ENCODE measurements at regions not wholly inside any gene's neighbourhood (a gene's known extent, or its start where the extent isn't known, plus 50 kb on each side); places are given as distances from the start of the nearest gene placed in this dataset.
"Not testable (repeated sequence)": the region's sequence is repeated elsewhere in the genome, so short reads cannot be mapped to it uniquely, and the experiment has no call there.

GRCh38 chr3:177608443-177608842 is 411.2 kb upstream of the TBL1XR1 start:
- DNase-seq = no peak

DNA sequence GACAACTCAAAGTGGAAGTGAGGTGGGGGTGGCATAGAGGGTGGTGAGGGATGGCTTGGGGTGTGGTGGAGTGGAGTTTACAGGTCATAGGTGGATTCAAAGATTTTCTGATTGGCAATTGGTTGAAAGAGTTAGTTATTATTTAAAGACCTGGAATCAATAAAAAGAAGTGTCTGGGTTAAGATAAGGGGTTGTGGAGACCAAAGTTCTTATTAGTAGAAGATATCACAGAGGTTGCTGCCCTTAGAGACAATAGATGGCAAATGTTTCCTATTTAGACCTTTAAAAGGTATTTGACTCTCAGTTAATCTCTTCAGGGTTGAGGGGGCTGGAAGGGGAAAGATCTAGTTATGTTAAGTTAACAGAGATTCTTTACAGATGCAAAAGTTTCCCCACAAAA is 412.3 kb upstream of the TBL1XR1 start:
- no peak for DNase-seq

- no peak for DNase-seq
Measured at GRCh38 chr3:177610262-177610661, 413.0 kb upstream of the TBL1XR1 start.

- no peak for DNase-seq
Measured at GRCh38 chr3:177610686-177611633, 413.7 kb upstream of the TBL1XR1 start.

DNA sequence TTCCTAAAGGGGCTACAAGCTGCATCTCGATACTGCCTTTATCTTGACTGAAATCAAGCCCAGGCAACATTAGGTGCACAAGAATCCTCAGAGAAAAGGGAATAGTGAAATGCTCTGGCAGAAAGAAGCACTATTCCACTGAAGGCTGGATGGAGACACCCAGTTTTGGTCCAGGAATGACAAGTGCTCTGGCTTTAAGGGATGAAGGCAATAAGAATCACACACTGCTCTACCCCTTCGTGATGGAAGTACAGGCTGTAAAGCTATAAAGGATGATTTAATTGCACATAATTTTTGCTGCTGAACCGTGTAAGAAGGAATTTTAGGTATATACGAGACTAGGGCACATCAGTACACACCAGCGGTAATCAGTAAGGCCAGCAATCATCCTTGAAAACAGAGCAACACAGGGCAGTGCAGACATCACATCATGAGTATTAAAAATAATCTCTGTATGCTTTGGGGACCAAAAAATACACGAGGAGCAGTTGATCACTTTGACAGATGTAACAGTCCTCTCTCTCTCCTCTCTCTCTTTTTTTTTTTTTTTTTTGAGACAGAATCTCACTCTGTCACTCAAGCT is 414.6 kb upstream of the TBL1XR1 start:
- no peak for DNase-seq

DNA sequence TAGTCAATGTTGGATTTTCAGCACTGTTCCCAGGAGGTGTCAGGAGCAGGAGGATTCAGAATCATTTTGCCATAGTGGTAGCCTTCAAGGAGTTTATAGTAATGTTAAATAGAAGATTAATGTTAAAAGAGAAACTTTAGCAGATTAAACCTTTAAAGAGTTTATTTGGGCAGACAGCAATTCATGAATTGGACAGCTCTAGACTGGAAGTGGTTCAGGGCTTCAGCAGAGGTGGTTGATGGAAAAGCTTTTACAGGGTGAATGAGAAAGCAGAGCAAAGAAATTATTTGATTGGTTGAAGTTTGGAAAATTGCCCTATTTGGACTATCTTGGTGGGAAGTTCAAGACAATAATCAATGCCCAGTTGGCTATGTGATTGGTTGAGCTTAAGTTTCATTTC is 416.6 kb upstream of the TBL1XR1 start:
- no peak for DNase-seq

GRCh38 chr3:177615015-177615414 is 417.7 kb upstream of the TBL1XR1 start:
- DNase-seq = no peak

- no peak for DNase-seq
Measured at GRCh38 chr3:177618873-177619733, 421.8 kb upstream of the TBL1XR1 start.

GRCh38 chr3:177620073-177620472 is 422.8 kb upstream of the TBL1XR1 start:
- DNase-seq = no peak

DNA sequence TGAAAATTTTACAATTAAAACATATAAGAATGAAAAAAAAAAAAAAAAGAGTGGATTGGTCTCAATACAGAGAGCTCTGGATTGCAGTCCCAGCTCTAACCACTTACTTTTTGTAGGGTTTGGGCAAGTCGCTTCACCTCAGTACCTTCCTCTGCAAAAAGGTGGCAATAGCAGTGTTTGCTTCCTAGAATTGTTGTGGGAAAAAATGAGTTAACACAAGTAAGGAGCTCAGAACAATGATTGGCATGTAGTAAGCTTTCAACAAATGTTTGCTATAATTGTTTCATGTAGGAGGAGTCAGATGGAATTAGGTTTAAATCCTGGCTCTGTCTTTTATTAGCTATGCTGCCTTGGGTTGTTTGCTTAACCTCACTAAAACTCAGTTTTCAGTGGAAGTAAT is 425.2 kb upstream of the TBL1XR1 start:
- no peak for DNase-seq

- DNase-seq = no peak
Measured at GRCh38 chr3:177622982-177623617, 425.8 kb upstream of the TBL1XR1 start.

DNA sequence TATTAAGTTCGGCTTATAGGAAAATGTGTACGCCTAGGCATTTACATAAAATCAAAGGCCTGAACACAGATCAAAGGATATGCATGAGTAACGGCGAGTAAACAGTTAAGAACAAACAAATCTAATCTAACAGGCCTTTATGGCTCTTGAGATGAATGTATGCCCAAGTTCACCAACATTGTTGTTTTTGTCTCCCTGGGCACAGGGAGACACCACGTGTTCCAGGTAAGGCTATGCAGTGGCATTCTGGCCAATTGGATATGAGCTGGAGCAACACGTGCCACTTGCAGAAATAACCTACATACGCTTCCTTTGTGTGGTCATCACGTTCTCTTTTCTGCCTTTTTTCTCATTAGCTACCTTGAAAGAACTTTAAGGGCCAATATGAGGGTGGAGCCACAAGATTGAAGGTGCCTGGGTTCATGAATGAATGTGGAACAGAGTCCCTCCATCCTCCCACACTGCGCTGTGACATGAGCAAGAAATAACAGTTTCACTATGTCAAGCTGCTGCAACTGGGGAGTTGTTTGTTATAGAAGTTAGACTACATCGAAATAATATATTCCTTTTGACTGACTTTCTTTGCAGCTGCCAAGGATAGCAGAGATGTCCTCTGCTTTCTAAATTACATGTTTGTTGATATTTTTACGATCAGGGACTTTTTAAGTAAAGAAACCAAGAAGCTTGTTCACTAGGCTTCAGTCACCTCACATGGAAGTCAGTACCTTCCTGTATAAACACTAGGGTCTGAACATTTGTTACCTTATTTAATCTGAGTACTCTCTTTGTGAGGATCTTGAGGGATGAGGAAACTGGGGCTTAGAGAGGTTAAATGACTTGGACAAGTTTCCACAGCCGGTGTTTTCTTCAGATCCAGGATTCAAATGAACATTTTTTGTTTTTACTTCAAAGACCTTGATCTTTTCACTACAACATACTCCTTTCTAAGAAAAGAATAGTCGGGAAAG is 427.5 kb upstream of the TBL1XR1 start:
- DNase-seq = no peak

GRCh38 chr3:177626045-177626444 is 428.8 kb upstream of the TBL1XR1 start:
- DNase-seq = no peak

DNA sequence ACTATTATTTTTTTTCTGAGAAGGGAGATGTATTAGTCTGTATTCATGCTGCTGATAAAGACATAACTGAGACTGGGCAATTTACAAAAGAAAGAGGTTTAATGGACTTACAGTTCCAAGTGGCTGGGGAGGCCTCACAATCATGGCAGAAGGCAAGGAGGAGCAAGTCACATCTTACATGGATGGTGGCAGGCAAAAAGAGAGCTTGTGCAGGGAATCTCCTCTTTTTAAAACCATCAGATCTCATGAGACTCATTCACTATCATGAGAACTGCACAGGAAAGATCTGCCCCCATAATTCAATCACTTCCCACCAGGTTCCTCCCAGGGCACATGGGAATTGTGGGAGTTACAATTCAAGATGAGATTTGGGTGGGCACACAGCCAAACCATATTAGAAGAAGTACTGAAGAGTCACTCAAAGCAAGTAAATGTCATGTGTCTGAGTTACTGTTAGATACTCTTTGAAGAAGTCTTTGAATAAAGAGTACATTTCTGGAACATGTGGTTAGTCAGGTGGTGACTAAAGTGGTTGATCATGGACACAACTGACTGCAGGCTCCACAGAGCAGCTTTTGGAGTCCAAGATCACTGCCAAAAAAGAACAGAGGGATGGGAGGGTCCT is 430.9 kb upstream of the TBL1XR1 start:
- DNase-seq = not testable (repeated sequence)

GRCh38 chr3:177629276-177629675 is 432.0 kb upstream of the TBL1XR1 start:
- no peak for DNase-seq

DNA sequence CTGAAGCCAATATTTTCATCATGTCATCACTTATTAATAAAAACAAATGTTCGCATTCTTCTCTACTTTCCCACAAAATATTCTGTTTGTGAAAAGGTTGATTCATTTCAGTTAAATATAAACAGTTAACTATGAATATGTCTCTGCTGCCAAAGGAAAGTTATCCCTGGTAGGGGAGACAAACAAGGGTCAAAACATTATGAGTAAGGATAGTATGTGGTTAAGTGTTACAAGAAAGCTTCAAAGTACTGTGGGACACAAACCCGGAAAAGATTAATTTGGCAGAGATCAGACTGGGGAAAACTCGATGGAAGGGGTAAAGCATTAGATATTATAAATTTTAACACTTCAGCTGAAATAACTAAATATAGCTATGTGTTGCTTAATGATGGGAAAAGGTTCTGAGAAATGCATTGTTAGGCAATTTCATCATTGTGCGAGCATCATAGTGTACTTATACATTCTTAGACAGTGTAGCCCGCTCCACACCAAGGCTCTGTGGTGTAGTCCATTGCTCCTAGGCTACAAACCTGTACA is 436.5 kb upstream of the TBL1XR1 start:
- DNase-seq = no peak

DNA sequence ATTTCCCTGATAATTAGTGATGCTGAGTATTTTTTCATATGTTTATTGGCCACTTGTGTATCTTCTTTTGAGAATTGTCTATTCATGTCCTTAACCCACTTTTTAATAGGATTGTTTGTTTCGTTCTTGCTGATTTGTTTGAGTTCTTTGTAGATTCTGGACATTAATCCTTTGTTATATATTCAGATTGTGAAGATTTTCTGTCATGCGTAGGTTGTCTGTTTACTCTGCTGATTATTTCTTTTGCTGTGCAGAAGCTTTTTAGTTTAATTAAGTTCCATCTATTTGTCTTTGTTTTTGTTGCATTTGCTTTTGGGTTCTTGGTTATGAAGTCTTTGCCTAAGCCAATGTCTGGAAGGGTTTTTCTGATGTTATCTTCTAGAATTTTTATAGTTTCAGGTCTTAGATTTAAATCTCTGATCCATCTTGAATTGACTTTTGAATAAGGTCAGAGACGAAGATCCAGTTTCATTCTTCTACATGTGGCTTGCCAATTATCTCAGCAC is 438.4 kb upstream of the TBL1XR1 start:
- DNase-seq = not testable (repeated sequence)

- peak in 1 of 2 experiments; percentile 27 for DNase-seq
Measured at GRCh38 chr3:177640319-177640965, 443.2 kb upstream of the TBL1XR1 start.

GRCh38 chr3:177641206-177641605 is 443.9 kb upstream of the TBL1XR1 start:
- DNase-seq = no peak

Measured in activated T-cell treated with anti-CD3 and anti-CD28 coated beads, Interleukin-2, amount 50 U/mL, for 48 hours (primary cell).